NB4 (cell line): ENCODE measurements at regions not wholly inside any gene's neighbourhood (a gene's known extent, or its start where the extent isn't known, plus 50 kb on each side); places are given as distances from the start of the nearest gene placed in this dataset.

ENCODE experiments used
- DNase-seq: peaks from one replicate; pipeline ENCODE4 v3.0.0; 2010; ENCODE audit warnings: low read depth
- H3K4me3 ChIP-seq: one replicate; pipeline ENCODE4 v1.5.1; 2011; ENCODE audit warnings: mild to moderate bottlenecking, low read depth, low read length, moderate library complexity
- MYC ChIP-seq: IDR thresholded peaks from 2 replicates; pipeline ENCODE4 v1.6.1; 2011; ENCODE audit warnings: low read depth, low read length
- POLR2A ChIP-seq: IDR thresholded peaks from 2 replicates; pipeline ENCODE4 v1.6.1; 2011; ENCODE audit warnings: mild to moderate bottlenecking; ENCODE audit not compliant: insufficient read length; ENCODE audit errors: extremely low read depth
- TF ChIP-seq, protein P1 (sequence below): IDR thresholded peaks from 2 replicates; pipeline ENCODE4 v1.6.1; 2011; ENCODE audit warnings: low read depth, low read length
- TF ChIP-seq, protein P2 (sequence below): IDR thresholded peaks from one replicate; pipeline ENCODE4 v1.5.1; 2012; ENCODE audit warnings: low read depth, low read length

DNA sequence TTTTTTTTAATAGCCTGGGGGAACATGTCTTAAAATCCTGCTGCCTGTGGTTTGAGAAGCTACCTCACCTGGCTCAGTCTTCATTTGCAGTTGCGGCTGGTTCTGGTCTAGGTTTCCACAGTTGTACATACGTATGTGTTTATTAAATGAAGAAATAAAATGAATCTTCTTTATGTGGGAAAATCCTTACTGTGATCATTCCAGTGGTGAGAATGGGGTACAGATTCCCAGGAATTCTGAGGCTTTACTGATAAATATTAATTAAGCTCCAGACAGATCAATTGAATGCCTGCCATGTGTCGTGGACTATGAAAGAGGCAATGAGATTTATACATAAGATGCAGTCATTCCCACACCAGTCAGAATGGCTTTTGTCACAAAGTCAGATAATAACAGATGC lies 356.1 kb upstream of the GRM7 start:
- DNase-seq, result no peak
- H3K4me3 ChIP-seq, result no peak overlapping the region
- TF ChIP-seq, protein P1, sequence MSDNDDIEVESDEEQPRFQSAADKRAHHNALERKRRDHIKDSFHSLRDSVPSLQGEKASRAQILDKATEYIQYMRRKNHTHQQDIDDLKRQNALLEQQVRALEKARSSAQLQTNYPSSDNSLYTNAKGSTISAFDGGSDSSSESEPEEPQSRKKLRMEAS, result no peak
- TF ChIP-seq, protein P2, sequence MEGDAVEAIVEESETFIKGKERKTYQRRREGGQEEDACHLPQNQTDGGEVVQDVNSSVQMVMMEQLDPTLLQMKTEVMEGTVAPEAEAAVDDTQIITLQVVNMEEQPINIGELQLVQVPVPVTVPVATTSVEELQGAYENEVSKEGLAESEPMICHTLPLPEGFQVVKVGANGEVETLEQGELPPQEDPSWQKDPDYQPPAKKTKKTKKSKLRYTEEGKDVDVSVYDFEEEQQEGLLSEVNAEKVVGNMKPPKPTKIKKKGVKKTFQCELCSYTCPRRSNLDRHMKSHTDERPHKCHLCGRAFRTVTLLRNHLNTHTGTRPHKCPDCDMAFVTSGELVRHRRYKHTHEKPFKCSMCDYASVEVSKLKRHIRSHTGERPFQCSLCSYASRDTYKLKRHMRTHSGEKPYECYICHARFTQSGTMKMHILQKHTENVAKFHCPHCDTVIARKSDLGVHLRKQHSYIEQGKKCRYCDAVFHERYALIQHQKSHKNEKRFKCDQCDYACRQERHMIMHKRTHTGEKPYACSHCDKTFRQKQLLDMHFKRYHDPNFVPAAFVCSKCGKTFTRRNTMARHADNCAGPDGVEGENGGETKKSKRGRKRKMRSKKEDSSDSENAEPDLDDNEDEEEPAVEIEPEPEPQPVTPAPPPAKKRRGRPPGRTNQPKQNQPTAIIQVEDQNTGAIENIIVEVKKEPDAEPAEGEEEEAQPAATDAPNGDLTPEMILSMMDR, result no peak
- TF ChIP-seq POLR2A (no peak), MYC (no peak)

DNA sequence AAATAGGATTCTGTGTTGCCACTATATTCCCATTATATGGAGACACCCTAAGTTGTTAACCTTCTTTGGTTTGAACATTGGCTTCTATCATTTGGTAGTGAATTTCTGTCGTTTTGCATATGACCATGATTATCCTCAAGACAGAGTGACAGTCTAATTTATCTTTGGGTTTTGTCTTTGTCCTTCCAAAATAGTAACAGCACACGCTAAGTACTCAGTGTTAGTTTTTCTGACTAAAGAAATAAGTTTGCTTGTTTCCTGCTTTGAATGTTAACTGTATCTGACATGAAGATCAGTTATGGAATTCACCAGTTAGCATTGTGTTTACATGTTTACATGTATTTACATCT lies 352.5 kb upstream of the GRM7 start:
- no peak for DNase-seq
- TF ChIP-seq MYC, result no peak
- TF ChIP-seq, protein P1, result no peak
- TF ChIP-seq POLR2A, result no peak
- TF ChIP-seq, protein P2, result no peak
- no peak overlapping the region for H3K4me3 ChIP-seq

DNA sequence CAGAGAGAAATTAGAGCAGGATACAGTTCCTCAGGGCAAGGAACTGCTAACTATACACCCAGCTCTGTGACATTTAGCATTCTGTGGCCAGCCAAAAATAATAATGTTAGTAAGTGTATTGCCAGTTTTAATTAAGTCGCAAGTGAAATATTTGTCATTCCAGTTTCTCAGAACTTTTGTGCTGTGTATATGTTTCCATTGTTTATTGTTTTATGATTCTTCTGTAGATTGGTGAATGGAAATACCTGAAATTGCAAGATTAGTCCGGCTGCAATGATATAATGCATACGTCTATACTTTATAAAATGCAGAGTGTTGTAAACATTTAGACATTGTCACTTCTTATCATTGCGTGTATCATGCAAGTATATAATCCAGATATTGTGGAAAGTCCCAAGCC lies 351.3 kb upstream of the GRM7 start:
- no peak for DNase-seq
- H3K4me3 ChIP-seq, result no peak overlapping the region
- TF ChIP-seq POLR2A, result no peak

DNA sequence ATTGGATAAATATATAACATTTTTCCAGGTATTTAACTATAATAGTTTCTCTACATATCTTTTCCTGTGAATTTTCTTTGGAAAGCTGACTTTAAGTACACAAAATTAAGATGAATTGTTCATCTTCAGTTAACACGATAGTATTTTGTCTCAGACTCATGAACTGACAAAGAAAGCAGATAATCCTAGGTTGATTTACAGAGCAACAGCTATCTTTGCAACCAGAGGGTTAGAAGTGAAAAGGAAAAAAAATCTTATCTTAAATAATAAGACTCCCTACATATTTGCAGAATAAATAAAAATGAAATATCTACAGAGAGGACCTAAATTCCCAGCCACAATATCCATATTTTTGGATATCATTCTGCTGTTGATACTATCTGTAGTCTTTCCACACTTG lies 350.2 kb upstream of the GRM7 start:
- TF ChIP-seq MYC (no peak), POLR2A (no peak)
- TF ChIP-seq, protein P1, result no peak
- TF ChIP-seq, protein P2, result no peak
- DNase-seq, result no peak
- H3K4me3 ChIP-seq, result no peak overlapping the region

DNA sequence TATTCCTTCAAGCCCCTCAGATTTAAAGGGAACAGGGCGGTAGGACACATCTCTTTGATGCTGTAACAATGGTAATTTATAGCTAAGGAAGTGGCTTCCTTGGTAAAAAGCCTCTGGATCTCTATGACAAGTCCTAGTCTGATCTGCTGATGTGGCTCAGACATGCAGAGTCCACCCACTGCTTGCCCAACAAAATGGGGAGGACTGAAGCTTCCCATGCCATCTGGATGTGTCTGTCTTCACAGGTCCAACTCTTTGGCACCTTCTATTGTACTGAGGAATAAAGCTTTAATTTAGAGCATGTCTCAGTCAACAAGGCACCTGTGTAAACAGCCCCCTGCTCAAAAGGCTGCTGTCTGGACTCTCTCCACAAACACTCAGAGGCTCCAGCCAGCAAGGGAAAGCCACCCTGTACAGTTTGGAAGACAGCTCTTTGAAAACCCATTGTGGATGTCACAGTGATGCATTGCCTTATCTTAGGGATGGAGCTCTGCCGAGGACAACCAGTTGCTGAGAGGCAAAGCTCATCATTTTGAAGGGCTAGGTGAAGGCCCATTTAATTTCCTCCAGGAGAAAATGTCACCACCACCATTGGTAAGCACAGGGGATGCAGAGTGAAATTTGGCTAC lies 348.6 kb upstream of the GRM7 start:
- no peak overlapping the region for H3K4me3 ChIP-seq
- no peak for DNase-seq
- TF ChIP-seq, protein P1, result no peak
- TF ChIP-seq, protein P2, result no peak
- TF ChIP-seq POLR2A, result no peak
- no peak for TF ChIP-seq MYC

DNA sequence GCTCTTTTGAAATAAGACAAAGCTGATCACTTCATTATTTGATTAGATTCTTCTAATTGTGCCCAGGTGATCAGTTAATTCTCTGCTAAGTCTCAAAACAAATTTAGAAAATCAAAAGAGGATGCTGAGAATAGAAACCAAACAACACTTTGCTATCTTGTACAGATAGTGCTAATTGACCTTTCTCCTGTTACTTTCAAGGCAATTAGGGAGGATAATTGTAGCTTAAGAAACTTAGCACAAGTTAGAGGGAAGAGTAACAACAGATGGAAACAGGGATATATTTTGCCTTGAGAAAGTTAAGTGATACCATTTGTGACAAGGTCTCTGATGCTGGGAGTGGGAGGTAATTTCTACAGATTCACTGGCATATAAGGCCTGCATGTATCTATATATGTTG lies 344.8 kb upstream of the GRM7 start:
- TF ChIP-seq MYC, result no peak
- TF ChIP-seq, protein P1, result no peak
- no peak for TF ChIP-seq POLR2A
- TF ChIP-seq, protein P2, result no peak
- DNase-seq, result no peak
- no peak overlapping the region for H3K4me3 ChIP-seq
